GM18870 (cell line): ENCODE measurements at regions not wholly inside any gene's neighbourhood (a gene's known extent, or its start where the extent isn't known, plus 50 kb on each side); places are given as distances from the start of the nearest gene placed in this dataset.
"Not testable (repeated sequence)": the region's sequence is repeated elsewhere in the genome, so short reads cannot be mapped to it uniquely, and the experiment has no call there.

Source experiments
- ATAC-seq: cut with Tn5 transposase; IDR thresholded peaks from one replicate; pipeline ENCODE4 v1.9.1; 2021; ENCODE audit warnings: moderate library complexity; ENCODE audit not compliant: unreplicated experiment

DNA sequence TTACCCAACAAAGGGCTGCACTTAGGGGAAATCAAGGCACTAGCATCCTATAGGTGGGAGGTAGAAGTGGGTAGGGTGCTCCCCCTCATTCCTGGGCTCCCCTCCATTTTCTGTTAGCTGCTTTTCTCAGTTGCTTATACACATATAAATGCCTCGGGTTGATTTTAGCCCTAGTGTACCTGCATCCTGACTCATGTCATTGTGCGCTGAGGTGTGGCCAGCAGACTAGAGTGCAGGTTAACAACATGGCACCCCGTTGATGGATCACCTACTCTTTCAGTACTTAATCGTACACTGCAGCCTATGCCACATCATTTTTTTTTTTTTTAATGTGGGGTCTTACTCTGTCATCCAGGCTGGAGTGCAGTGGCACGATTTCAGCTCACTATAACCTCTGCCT is 144.0 kb upstream of the ITGB1 start:
- ATAC-seq, result no peak

DNA sequence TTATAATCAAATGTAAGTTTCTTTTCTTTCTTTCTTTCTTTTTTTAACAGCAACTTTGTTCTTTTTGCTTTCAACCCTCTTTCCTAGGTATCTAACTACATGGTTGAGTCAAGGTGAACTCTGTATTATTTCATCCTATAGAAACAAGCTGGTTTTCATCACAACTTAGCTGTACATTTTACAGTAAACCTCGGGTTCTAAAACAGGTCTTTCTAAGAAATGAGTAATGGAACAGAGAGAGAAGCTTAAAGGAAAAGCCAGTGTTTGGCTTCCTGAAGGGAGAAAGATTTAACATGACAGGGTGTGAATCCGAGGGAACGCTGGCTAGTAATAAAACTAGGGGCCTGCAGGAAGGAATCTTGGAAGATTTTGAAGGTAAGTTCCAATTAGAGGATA is 143.4 kb upstream of the ITGB1 start:
- ATAC-seq, result no peak

DNA sequence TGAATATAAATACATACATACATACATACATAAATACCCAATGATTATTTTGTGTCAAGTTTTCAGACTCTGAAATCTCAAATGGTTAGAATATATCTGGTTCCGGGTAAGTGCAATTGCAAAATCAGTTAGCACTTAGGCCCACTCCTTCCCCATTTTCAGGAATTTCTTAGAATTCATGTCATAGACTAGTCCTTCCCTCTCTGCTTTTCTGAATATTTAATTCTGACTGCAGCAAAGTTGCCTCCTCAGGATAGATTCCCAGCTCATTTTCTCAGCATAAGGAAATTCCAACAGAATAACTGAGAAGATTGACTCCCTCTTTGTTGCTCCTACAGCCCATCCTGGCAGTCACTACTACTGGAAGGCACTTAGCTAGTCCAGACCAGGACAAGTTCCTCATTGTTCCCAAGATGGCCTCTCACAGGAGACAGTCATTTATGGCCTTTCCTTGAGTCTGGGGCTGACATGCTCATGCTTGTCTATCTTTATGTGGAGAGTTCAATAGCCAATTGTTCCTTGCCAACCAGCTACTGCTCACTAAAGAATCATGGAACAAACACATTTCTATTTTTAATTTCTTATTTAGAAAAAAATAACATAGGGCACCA is 142.9 kb upstream of the ITGB1 start:
- ATAC-seq, result no peak

DNA sequence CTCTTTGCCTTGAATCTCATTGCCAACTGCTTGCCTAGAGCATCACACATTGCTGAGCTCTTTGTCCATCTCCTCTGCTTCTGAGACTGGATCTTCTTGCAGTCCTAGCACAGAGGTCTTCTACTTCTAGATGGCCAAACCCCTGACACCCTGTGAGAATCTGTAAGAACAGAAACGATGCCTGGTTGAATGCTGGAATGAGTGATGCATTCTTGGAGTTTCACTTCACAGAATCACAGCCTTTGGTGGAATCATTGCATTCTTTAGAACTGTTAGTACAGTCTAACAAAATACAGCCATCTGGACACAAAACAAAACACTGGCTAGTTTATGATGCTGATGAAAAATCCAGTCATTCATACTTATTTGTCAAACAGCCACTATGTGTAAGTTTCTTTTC is 141.7 kb upstream of the ITGB1 start:
- no peak for ATAC-seq

DNA sequence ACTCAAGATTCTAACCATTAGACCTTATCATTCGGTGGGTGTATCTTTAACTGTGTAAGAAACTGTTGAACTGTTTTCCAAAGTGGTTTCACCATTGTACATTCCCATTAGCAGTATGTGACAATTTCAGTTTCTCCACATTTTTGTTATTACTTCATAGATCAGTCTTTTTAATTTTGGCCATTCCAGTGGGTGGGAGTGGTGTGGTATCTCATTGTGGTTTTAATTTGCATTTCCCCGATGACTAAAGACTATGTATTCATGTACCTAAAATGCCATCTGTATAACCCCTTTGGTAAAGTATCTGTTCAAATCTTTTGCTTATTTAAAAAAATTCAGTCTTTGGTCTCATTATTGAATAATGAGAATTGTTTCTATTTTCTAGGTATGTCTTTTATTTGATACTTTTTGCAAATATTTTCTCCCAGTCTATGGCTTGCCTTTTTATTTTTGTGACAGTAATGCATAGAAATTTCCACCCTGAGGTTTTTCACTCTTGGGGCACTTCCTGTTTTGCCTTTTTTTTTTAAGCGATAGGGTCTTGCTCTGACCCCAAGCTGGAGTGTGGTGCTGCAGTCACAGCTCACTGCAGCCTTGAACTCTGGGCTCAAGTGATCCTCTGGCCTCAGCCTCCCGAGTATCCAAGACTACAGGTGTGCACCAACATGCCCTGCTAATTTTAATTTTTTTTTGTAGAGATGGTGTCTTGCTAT is 141.1 kb upstream of the ITGB1 start:
- ATAC-seq, result no peak

DNA sequence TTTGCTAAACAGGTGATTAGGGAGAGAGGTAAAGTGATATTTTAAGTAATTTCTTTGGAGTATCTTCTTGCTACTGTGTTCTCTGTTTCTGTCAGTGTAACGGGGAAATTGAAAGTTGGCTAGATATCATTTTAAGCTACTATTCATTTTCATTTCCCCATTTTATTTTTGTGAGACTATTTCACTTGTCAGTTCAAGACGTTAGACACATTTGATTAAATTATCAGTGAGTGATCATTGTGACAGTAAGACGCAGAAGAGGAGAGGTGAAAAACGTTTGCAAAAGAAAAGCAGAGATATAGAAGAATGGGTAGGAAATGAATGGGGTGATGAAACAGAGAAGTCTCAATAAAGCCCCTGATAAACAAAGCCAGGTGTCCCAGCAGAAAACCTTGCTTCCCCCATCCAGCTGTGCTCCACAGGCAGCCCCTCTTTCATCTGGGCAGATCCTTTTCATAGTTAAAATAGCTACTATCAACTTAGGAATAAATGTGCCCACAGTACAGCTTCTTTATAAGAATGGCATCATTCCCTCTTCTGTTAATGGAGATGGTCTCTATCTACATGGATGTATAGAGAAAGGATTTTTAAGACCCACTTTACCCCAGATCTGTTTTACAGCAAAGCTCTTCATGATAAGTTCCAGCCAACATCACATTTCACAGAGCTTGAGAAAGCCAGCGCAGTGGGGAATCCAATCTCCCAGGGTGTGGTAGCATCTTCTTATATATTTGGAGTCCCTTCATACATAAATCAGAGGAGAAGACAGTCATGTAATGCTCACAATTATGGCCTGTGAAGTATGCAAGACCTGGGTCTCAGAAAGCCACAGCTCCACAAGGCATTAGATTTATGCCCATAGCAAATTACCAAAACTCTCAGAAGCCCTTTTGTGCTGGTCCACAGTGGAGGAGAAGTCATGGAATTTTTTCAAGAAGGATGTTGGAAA is 138.1 kb upstream of the ITGB1 start:
- ATAC-seq, result peak; percentile 91

DNA sequence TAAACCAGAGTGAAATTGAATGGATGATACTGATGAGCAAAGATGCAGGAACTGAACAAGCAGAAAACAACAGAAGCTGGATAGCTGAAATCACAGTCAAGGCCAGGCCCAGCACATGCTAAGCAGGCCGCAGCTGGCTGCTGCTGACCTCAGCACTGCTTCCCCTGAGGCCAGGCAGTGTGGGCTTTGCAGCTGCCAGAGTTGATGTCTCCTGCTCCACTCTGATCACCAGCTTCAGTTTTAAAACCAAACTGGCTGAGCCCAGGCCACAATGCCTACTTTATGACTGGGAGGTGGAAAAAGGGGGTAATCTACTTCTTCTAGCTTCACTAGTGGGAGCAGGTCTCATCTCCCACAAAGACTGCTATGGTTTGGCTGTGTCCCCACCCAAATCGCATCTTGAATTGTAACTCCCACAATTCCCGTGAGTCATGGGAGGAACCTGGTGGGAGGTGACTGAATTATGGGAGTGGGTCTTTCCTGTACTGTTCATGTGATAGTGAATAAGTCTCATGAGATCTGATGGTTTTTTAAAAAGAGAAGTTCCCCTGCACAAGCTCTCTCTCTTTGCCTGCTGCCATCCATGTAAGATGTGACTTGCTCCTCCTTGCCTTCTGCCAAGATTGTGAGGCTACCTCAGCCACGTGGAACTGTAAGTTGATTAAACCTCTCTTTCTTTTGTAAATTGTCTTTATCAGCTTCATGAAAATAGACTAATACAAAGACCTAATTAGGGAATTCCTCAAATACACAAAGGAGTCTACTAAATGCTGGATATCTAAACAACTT is 136.4 kb upstream of the ITGB1 start:
- ATAC-seq, result no peak

DNA sequence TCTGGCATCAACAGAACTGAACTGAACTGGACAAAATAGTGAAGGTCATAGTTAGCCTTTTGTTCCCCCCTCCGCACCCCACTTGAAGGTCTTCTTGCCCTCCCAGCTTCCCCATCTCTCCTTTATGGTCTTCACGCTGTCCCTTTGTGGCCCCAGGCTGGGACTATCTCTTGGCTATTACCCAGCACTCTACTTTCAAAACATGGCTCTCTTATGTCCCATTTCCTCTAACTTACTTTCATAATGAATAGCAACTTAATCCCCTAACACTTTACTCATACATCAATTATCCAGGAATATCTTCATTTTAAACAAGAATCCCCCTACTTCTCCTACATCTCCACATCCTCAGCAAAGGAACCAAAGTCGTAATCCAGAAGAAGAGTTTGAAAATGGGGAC is 135.3 kb upstream of the ITGB1 start:
- ATAC-seq, result peak; percentile 51

DNA sequence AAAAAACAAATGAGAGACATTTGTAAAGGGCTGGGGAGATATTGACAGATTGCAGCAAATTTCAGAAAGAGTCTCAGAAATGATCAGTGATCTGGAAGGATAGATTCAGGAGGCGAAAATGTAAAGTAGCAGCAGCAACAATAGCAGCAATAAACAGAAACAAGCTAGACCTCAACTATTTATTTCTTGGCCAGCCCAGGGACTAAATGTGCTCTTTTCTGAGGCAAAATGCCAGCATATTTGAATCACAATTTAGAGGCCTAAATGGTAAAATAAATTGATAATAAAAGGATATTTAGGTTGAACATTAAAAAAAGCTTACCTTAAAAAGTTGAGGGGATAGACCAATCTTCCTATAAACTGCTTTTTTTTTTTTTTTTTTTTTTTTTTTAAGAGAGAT is 134.6 kb upstream of the ITGB1 start:
- no peak for ATAC-seq

DNA sequence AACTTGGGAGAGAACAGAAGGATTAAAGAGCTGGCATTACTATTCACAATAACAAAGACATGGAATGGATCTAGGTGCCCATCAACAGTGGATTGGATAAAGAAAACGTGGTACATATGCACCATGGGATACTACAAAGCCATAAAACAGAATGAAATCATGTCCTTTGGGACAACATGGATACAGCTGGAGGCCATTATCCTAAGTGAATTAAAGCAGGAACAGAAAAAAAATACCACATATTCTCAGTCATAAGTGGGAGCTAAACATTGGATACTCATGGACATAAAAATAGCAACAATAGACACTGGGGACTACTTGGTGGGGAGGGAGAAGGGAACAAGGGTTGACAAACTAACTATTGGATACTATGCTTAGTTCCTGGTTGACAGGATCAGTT is 133.2 kb upstream of the ITGB1 start:
- no peak for ATAC-seq

DNA sequence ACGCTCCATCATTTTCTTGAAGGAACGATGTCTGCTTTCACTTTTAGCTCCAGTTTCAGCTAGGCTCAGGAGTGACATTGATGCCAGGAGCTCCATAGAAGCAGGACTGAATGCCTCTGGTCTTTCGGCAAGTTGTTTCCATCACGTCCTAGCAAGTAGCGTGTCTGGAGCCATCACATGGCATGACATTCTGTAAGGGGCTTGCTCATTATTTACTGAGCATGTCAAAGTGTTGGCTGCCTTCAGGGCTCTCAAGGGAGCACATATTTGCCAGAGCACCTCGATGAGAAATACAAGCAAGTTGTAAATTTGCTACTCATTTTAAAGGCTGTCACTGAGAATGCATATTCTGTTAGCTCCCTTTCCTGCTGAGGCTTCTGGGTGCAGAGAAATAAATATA is 131.0 kb upstream of the ITGB1 start:
- ATAC-seq, result no peak

DNA sequence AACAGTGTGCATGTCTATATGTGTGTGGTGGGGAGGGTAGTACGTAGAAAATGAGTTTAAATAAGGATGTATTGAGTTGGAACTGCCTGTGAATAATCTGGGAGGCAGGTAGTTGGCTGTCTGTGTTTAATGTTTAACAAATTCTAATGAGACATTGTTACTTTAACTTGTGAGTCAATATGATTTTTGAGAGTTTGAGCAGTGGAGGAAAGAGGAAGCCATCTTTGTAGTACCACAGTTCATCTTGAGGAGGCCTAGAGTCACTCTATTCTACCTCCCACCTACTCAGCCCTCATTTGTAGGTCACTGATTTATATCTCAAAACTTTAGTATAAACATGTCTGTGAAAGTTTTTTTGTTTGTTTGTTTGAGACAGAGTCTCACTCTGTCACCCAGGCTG is 129.9 kb upstream of the ITGB1 start:
- ATAC-seq, result no peak

DNA sequence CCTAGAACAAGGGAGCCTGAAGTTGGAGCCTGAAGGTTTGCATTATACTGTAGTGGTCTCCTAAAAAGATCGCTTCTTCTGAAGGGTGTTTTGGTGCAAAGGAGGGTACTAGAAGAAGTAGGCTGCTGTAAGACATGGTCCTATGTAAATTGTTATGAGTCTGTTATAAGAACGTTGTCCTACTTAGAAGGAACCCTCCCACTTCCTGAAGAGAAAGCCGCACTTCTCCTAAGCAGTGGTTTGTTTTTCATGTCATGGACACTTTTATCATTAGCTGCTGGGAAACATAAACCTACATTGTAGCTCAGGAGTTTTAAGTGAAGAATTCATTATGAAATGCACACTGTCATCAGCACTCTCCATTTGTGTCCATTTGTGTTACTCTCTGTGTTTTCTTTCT is 129.1 kb upstream of the ITGB1 start:
- ATAC-seq, result no peak

DNA sequence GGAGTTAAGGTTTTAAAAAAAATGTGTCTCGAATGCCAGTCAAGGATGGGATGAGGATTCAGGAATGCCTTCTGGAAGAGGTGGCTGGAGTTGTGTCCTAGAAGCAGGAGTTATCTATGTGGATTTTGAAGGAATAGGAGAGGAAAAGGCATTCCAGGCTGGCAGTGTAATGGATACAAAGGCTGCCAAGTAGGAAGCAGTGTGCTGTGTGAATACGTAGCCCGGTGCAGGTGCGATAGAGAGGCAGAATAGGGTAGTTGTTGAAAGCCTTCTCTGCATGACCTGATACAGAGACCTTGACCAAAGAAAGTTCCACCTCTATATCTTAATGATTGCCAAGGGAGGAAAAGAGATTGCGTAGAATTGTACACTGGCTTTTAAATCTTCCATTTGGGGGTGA is 128.1 kb upstream of the ITGB1 start:
- ATAC-seq, result no peak

DNA sequence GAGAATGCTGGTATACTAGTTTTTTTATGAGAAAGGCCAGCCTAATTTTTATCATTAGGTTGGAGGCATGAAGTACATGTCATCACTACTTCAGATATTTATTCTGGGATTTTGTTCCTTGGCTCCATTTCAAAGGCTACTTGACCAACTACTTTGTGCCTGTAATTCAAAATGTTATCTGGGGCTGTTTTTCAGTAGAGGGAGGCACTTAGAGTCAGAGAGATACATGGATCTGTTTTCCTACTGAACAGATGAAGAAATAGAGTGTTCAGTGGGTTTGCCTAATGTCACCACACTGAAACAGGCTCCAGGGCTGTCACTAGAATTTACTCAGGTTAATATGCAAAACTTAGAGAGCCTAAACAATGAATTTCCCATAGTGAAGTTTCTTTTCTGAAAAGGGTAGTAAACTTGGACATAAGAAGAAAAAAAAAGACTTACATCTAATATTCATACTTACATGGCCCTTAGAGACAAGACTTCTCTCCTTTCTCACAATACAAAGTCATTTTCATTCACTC is 127.3 kb upstream of the ITGB1 start:
- ATAC-seq, result no peak

DNA sequence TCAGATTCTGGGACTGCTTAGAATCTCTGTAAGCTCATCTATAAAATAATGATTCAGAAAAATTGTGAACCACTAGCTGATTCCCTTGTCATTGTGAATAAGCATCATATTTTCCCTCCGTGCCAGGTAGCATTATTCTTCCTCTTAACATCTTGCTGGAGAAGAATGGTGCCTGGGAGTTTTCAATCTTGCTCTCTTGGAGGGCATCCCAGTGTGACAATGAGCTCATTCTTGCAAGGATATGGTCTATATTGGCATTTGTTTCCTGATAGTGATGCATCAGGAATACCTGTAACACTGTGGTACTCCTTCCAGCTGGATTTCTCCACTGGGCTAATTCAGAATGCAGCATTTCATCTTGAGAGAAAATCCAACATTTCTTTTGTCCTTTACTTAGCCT is 126.4 kb upstream of the ITGB1 start:
- no peak for ATAC-seq

DNA sequence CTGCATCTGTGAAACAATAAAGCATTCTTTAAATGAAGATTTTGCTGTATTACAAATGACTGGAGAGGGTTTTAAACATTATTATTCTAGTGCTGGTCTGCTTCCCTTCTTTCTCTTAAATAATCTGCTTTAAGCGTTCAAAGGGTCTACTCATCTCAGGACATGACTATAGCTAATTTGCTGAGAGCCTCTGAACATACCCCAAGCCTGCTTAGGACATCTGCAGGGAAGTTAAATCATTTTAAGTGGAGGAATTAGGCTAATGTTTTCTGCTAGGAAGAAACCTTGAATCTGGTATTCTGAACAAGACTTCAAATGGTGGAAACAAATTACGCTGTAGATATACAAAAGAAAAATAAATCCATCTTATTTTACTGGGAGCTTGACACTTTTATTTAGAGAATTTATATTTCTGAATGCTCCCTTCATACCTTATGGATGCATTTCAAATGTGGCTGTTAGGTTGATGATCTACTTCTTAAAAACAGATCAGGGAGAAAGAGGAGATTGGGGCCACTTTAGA is 124.4 kb upstream of the ITGB1 start:
- no peak for ATAC-seq

DNA sequence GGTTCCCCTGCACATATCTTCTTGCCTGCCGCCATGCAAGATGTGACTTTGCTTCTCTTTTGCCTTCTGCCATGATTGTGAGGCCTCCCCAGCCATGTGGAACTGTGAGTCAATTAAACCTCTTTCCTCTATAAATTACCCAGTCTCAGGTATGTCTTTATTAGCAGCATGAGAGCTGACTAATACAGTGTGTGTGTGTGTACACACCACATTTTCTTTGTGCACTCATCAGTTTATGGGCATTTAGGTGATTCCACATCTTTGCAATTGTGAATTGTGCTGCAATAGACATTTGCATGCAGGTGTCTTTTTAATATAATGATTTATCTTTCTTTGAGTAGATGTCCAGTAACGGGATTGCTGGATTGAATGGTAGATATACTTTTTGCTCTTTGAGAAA is 122.4 kb upstream of the ITGB1 start:
- ATAC-seq, result not testable (repeated sequence)

DNA sequence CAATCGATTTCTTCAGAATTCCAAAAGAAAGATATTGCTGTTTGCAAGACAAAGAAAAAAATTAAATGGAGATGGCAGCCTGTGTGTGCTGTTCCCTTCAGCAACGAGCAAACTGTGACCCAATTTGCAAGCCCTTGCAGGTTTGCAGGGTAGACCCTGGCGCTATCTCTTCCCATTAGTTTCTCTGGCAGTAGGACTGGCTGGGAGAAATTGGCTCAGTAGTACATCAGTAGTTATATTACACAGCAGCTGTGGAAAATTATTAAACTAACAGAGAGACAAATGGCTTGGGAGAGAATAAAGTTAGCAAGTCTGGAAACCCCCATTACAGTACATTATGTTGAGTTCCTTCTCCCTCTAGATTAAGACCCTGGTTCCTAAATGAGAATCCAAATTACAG is 116.4 kb upstream of the ITGB1 start:
- no peak for ATAC-seq

DNA sequence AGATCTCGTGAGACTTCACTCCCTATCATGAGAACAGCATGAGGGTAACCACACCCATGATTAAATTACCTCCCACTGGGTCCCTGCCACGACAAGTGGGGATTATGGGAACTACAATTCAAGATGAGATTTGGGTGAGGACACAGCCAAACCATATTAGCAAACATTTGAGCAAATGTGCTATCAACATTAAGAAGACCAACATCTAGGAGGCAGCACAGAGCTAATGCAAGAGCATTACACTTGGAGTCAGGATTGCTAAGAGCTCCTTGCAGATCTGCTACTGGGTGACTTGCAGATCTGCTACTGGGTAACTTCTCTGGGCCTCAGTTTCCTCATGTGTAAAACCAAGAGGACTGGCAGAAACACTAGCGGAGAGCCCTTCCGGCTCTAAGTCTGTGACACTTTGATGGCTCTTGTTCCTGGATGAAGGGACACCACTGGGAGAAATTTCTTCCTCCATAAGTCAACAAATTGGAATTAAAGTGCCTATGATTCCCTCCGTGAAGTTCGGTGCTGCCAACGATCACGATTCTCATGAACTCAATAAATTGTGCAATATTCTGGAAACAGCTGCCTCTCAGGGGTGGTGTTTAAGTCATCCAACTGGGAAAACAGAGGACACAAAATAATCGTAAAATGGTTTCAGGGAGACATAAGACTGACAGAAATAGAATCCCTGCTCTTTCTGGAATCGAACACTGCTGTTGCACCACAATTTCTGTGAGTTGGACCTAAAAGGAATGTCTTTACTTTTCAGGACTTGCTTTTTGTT is 115.8 kb upstream of the ITGB1 start:
- no peak for ATAC-seq
